ENCODE measurements at regions not wholly inside any gene's neighbourhood (a gene's known extent, or its start where the extent isn't known, plus 50 kb on each side); places are given as distances from the start of the nearest gene placed in this dataset.
"Not testable (repeated sequence)": the region's sequence is repeated elsewhere in the genome, so short reads cannot be mapped to it uniquely, and the experiment has no call there.

DNA sequence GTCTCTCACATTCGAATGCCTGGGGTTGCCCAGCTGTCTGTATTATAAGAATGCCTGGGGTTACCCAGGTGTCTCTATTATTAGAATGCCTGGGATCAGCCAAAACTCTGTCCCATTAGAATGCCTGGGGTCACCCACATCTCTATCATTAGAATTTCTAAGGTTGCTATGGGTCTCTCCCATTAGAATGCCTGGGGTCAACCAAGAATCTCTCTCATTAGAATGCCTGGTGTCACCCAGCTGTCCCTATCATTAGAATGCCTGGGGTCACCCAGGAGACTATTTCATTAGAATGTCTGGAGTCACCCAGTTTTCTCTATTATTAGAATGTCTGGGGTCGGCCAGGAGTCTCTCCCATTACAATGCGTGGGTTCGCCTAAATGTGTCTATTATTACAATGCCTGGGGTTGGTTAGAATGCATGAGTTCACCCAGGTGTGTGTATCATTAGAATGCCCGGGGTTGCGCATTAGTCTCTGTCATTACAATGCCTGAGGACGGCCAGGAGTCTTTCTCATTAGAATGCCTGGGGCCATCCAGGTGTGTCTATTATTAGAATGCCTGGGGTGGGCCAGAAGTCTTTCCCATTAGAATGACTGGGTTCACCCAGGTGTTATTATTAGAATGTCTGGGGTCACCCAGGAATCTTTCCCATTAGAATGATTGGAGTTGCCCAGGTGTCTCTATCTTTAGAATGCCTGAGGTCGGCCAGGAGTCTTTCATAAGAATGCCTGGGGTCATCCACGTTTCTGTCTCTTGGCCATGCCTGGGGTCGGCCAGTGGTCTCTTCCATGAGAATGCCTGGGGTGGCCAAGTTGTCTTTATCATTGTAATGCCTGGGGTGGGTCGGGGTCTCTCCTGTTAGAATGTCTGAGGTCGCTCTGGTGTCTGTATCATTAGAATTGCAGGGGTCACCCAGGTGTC, 59.6 kb downstream of the RNF187 start:
- no peak for DNase-seq

DNA sequence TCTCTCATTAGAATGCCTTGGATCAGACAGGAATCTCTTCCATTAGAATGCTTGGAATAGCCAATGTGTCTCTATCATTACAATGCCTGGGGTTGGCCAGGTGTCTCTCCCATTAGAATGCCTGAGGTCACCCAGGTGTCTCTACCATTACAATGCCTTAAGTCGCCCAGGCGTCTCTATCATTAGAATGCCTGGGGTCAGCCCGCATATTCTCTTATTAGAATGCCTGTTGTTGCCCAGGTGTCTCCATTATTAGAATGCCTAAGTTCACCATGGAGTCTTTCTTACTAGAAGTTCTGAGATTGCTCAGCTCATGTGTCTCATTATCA, 60.2 kb downstream of the RNF187 start:
- DNase-seq: no peak

DNA sequence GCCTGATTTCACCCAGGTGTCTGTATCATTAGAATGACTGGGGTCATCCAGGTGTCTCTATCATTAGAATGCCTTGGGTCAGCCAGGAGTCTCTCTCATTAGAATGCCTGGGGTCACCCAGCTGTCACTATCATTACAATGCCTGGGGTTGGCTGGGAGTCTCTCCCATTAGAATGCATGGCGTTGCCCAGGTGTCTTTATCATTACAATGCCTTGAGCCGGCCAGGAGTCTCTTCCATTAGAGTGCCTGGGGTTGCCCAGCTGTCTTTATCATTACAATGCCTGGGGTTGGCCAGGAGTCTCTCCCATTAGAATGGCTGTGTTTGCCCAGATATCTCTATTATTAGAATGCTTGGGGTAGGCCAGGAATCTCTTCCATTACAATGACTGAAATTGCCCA, 61.6 kb downstream of the RNF187 start:
- DNase-seq: no peak

DNA sequence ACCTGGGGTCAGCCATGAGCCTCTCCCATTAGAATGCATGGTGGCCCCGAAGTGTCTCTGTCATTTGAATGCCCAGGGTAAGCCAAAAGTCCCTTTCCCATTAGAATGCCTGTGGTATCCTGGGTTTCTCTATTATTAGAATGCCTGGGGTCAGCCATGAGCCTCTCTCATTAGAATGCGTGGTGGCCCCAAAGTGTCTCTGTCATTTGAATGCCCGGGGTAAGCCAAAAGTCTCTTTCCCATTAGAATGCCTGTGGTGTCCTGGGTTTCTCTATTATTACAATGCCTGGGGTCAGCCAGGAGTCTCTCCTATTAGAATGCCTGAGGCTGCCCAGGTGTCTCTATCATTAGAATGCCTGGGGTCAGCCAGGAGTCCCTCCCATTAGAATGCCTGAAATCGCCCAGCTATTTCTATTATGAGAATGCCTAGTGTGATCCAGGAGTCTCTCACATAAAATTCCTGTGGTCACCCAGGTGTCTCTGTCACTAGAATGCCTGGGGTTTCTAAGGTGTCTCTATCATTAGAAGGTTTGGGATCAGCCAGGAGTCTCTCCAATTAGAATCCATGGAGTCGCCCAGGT, 65.5 kb downstream of the RNF187 start:
- DNase-seq: no peak

- no peak for DNase-seq
Observed at GRCh38 chr1:228554107-228554506, 66.9 kb downstream of the RNF187 start.

DNA sequence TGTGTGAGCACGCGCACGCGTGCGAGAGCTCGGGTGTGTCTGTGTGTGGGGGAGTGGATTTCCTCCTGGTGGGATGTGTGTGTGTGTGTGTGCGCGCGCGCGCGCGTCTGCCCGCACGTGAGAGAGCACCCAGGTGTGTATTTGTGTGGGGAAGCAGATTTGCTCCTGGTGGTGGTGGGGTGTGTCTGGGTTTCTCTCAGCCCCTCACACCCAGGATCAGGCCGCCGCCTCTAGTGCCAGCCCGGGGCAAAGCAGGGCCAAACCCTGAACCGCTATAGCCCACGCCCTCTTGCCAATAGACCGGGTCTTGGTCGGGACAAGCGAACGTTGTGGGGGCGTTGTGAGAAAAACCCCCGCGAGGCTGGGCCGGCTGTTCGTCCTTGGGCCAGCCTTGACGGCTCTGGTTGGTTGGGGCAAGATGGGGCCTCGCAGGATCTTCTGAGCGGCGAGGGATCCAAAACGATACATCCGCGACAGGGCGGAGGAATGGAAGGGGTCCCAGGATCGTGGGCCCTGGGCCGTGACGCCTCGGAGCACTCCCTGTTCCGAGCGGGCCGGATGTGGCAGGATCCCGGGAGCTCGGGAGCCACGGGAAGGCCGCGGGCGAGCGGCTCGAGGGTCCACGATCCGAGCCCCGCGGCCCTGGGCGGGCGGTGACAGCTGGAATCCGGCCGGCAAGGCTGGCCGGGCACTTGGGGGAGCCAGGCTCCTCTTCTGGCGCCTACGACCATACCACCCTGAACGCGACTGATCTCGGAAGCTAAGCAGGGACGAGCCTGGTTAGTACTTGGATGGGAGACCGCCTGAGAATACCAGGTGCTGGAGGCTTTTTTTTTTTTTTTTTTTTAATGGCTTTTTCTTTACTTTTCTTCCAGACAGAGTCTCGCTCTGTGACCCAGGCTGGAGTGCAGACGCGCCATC, 68.2 kb downstream of the RNF187 start:
- DNase-seq: peak in 1 of 4 experiments; percentile 2

DNA sequence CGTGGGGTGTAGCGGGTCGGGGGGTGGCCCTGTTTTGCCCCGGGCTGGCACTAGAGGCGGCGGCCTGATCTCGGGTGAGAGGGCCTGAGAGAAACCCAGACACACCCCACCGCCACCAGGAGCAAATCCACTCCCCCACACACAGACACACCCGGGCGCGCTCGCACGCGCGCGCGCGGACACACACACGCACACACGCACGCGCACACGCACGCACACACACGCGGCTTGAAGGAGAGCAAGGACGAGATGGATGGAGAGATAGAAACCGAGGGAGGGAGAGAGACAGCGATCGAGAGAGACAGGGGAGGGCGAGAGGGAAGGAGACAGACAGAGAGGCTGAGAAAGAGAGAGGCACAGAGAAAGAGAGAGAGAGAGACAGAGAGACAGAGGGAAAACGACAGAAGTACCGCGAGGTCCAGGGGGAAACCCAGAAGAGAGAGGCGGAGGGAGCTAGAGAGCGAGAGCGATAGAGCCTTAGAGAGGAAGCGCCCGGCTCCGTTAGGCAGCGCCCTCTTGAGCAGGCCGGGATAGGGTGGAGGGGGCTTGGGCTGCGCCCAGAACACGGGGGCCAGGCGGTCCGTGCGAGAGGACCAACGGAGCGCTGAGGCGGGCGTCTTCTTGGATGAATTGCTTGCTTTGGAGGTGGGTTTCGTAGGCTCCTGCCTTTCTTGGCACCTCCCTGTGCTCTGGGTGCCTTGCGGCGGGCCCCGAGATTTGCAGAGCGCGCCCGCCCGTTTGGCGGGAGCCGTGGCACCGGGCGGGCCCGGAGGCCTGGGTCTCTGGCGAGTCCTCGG, 69.7 kb downstream of the RNF187 start:
- not testable (repeated sequence) for DNase-seq

All from activated naive CD4-positive, alpha-beta T cell (primary cell).